ENCODE measurements at regions not wholly inside any gene's neighbourhood (a gene's known extent, or its start where the extent isn't known, plus 50 kb on each side); places are given as distances from the start of the nearest gene placed in this dataset.

- no peak for DNase-seq
These were observed 124.8 kb downstream of the TTC32 start for GRCh38 chr2:19776941-19777514.

DNA sequence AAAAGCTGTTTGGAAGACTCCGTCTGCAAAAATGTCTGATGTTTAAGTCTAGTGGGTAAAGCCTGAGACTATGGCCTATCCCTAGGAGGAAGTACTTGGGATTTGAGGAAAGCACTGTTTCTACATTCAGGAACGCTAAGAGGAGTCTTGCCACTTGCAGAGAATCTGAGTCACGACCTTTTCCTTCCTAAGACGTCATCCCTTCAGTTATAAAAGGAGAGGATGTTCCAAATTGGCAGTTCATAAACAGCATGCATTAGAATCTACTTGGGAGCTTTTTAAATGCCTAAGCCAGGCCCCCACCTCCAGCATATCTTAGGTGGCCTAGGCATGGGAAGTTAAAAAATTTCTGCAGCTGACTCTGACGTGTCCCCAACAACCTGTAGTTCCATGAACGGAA lies 125.9 kb downstream of the TTC32 start:
- no peak for DNase-seq

- DNase-seq: no peak
These were observed 126.5 kb downstream of the TTC32 start for GRCh38 chr2:19775315-19775714.

DNA sequence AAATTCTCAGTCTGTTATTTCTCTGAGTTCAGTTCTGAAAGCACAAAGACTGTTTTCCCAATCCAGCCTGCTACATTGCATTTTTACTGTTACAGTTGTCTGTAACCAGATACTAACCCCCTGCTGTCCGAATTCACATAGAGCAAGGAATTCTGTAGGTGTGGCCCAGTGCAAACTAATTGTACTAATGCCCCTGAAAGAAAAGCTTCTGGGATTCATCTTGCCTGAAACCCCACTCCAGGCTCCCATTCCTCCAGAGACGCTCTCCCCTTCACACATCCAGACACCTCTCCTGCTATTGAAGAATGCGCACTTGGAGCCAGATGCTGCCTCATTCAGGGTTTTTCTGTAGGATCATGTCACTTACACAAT lies 127.0 kb downstream of the TTC32 start:
- DNase-seq: no peak

GRCh38 chr2:19772981-19773380 lies 128.8 kb downstream of the TTC32 start:
- DNase-seq: no peak

- DNase-seq: no peak
These were observed 132.3 kb downstream of the TTC32 start for GRCh38 chr2:19769513-19769912.

GRCh38 chr2:19767899-19768298 lies 133.9 kb downstream of the TTC32 start:
- DNase-seq: no peak

- no peak for DNase-seq
These were observed 136.8 kb downstream of the TTC32 start for GRCh38 chr2:19764998-19765397.

GRCh38 chr2:19763731-19764130 lies 138.1 kb downstream of the TTC32 start:
- DNase-seq: no peak

- DNase-seq: no peak
These were observed 138.7 kb downstream of the TTC32 start for GRCh38 chr2:19762959-19763605.

DNA sequence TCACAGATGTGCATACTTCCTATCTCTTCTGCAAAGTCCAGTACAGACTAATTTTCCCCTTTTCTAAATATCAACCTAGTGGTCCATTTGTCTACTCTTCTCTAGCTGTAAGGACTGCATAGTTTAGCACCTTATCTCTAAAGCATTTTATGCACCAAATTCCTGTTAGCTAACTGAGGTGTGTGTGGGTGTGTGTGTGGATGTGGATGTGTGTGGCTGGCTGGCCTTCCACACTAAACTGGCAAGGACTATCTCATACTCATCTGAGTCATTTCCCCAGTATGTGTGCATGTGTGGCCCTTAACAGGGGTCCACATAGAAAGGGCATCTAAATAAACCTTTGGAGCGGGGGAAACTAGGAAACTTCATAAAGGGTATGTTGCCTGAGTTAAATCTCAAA lies 139.6 kb downstream of the TTC32 start:
- no peak for DNase-seq

GRCh38 chr2:19759880-19760279 lies 141.9 kb downstream of the TTC32 start:
- DNase-seq: no peak

DNA sequence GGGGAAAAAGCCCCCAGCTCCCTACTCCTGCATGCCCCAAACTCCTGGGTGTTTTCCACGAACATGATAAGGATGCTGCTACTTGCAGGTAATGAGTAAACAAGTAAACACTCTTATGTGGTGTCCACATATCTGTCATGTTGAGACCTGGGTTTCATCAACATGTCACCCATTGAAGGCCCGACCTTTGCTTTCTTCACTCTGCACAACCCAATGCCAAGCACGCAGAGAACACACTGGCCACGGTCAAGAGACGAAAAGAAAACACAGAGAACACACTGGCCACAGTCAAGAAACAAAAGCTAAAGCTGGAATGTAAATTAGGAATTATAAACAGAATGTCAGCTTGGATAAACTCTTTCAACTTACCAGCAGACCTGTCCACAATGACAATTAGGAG lies 143.1 kb downstream of the TTC32 start:
- DNase-seq: no peak

DNA sequence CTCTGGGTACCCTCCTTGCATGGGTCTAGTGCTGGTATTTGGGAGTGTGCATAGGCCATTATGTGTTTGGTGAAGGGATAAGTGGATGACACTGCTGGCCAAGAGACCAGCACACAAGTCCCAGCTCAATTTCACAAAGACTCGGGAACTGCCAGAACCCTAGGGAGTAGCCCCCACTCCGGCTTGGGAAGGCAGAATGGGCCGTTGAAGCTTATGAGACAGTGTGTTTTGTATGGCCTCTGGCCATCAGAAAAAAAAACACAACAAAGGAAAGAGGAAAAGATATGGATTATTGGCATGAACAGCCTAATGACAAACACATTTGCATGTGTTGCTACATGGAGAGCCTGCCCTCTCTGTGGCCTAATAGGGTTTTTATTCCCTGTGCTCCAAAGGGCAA lies 144.2 kb downstream of the TTC32 start:
- DNase-seq: no peak

- peak; percentile 16 for DNase-seq
These were observed 146.9 kb downstream of the TTC32 start for GRCh38 chr2:19754907-19755306.

- DNase-seq: no peak
These were observed 148.0 kb downstream of the TTC32 start for GRCh38 chr2:19753818-19754217.

GRCh38 chr2:19753314-19753713 lies 148.5 kb downstream of the TTC32 start:
- DNase-seq: no peak

GRCh38 chr2:19752500-19752899 lies 149.3 kb downstream of the TTC32 start:
- DNase-seq: no peak

DNA sequence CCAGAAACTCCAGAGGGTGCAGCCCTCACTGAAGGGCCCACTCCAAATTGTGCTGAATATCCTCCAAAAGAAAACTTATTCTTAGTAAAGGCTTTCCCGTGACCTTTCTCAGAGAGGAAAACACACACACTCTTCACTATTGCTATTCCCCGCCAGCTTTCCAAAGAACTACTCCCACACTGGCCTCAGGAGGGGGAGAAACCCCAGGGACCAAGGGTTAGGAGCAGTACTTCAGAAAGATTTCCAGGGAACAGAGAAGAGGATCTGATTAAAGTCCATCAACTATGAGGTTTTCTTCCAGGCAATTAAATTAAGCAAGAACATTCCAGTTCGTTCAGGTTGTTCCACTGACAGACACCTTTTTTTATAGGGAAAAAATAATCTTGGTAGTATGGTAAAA lies 150.2 kb downstream of the TTC32 start:
- no peak for DNase-seq

DNA sequence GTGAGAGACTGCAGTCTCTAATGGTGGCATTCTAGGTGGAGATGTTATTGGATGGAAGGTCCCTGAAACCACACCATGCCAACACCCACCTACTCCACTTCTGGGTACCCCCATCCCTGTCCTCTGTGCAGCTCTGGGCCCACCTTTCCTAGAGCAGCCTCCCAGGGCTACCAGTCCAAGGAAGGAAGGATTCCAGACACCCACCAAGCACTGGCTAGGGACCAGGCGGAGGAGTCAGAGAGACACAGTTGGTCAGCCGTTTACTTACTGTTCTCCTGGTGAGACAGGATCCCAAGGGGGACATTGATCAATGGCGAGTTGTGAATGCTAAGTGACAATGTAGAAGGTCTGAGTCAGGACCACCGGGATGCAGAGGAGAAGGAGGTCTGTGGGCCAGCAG lies 151.6 kb downstream of the TTC32 start:
- no peak for DNase-seq

GRCh38 chr2:19749507-19749836 lies 152.3 kb downstream of the TTC32 start:
- no peak for DNase-seq

GRCh38 chr2:19748711-19749506 lies 152.9 kb downstream of the TTC32 start:
- DNase-seq: no peak

- DNase-seq: no peak
These were observed 153.8 kb downstream of the TTC32 start for GRCh38 chr2:19748073-19748375.

- DNase-seq: no peak
These were observed 154.3 kb downstream of the TTC32 start for GRCh38 chr2:19747310-19748072.
